ENCODE measurements at regions not wholly inside any gene's neighbourhood (a gene's known extent, or its start where the extent isn't known, plus 50 kb on each side); places are given as distances from the start of the nearest gene placed in this dataset.

DNA sequence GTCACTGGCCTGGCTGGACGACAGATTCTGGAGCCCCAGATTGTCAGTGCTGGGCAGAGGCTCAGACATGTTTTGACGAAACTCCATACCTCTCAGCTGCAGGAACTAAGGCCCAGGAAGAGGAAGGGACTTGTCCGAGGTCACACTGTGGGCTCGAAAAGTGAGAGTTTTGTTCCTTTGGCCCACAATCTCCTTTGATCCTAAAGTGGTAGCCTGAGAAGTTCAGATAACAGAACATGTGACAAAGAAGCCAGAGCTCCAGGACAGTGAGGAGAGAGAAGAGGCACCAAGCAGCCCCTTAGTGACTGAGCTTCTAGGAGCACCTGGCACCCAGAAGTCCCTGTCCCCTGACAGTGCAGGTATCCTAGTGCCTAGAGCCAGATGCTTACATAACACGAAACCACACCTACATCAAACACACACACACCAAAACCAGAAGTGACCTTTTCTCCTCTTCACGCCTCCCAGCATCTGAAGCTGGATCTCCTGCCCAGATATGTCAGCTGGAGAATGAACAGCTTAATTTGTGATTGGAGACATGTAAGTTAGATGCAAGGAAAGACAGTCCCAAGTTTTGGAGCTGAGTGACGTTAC is 88.9 kb downstream of the ADRB2 start:
- Mint-ChIP-seq H3K4me3 (no peak overlapping the region), H3K27me3 (ENCODE audit: low read depth) (peaks cover 15% of the 10 kb centered on the region), H3K9me3 (ENCODE audit: insufficient read depth) (no peaks in the 10 kb centered on the region), H3K27ac (no peak overlapping the region), H3K4me1 (ENCODE audit: low read depth) (peaks cover 5% of the 10 kb centered on the region), H3K36me3 (ENCODE audit: low read depth) (no peaks in the 10 kb centered on the region)
- ChIA-PET CTCF (interaction anchor here (1.5 kb wide), 1 partner anchor 174 kb away, joined by 4 read pairs; no protein-coding TSS in a partner anchor), POLR2A (no interaction called here)
- ATAC-seq, result no peak
- no peak for DNase-seq

DNA sequence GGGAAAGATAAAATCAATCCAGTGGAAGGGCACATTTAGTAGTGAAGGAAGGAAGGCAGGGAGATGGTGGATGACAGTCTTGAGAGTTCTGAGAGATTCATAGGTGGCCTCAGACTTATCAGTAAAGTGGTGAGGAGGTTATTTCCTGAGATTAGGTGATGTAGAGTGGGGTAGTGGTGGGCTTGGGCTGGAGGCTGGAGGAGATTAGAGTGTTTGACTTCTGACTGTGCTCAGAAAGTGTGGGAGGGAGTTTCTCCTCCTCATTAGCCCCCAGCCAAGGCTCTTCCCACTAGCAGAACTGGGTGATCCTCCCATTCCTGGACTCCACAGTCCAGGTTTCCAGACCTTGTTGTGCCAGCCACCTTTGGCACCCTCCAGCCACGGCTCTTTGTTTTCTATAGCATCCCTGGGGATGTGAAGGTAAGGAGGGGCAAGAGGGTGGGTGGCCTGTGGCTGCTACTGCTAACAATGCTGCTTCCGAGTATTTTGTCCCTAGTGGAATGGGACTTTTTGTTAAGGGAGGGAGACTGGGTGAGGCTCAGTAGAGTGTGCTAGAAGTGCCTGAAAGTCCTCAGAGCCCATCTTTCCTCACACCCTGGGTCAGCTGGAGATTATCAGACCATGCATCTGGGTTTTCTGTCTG is 94.4 kb downstream of the ADRB2 start:
- H3K27me3 Mint-ChIP-seq (ENCODE audit: low read depth), result peaks cover 29% of the 10 kb centered on the region
- no peak overlapping the region for H3K27ac Mint-ChIP-seq

DNA sequence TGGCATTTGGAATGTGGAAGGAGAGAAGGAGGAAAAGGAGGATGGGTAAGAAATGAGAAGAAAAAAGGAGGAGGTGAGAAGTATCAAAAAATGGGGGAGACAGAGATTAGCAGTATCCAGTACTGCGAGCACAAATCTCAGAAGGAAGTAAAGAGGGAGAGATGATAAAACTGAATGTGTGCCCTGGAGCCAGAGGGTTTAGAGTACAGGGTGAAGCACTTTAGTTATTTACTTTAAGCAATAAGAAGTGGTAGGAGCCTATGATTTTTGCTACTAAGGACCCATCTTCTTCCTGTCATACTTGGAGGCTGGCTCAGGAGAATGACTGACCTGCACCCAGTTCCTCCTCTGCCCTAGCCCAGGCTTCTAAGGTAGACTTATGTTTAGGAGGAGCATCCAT is 94.9 kb downstream of the ADRB2 start:
- Mint-ChIP-seq H3K27ac (no peak overlapping the region), H3K4me3 (no peak overlapping the region), H3K4me1 (ENCODE audit: low read depth) (no peaks in the 10 kb centered on the region), H3K36me3 (ENCODE audit: low read depth) (no peaks in the 10 kb centered on the region), H3K27me3 (ENCODE audit: low read depth) (peaks cover 29% of the 10 kb centered on the region), H3K9me3 (ENCODE audit: insufficient read depth) (no peaks in the 10 kb centered on the region)
- DNase-seq, result no peak
- ATAC-seq, result no peak
- CTCF ChIA-PET, result no interaction called here
- POLR2A ChIA-PET, result no interaction called here

More for the DNA sequence above, 94.4 kb downstream of the ADRB2 start:
- H3K9me3 Mint-ChIP-seq (ENCODE audit: insufficient read depth), result no peaks in the 10 kb centered on the region
- no peak for ATAC-seq
- ChIA-PET CTCF (no interaction called here), POLR2A (no interaction called here)
- no peaks in the 10 kb centered on the region for H3K36me3 Mint-ChIP-seq (ENCODE audit: low read depth)
- H3K4me1 Mint-ChIP-seq (ENCODE audit: low read depth), result no peaks in the 10 kb centered on the region
- DNase-seq, result no peak
- no peak overlapping the region for H3K4me3 Mint-ChIP-seq

DNA sequence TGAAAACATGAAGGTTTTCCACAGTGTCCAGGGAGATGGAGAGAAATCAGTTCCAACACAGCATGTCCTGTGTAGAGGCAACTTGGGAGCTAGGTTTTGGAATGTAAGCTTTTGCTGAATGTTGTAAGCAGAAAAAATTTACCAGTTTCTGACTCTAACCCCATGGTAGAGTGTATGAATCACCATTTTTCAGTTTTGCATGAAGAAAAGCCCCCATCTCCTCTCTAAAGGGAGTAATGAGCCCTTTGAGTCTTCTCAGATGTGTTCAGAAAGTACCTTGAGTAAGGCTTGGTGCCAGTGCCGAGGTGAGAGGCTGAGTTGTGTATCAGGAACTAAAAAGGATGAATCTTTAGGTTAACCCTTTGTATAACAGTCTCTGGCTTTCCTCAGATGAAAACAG is 96.2 kb downstream of the ADRB2 start:
- H3K36me3 Mint-ChIP-seq (ENCODE audit: low read depth), result no peaks in the 10 kb centered on the region
- DNase-seq, result no peak
- H3K4me1 Mint-ChIP-seq (ENCODE audit: low read depth), result no peaks in the 10 kb centered on the region
- H3K27me3 Mint-ChIP-seq (ENCODE audit: low read depth), result peaks cover 23% of the 10 kb centered on the region
- no peak overlapping the region for H3K27ac Mint-ChIP-seq
- H3K9me3 Mint-ChIP-seq (ENCODE audit: insufficient read depth), result no peaks in the 10 kb centered on the region
- H3K4me3 Mint-ChIP-seq, result no peak overlapping the region
- ChIA-PET CTCF (no interaction called here), POLR2A (no interaction called here)
- ATAC-seq, result no peak

DNA sequence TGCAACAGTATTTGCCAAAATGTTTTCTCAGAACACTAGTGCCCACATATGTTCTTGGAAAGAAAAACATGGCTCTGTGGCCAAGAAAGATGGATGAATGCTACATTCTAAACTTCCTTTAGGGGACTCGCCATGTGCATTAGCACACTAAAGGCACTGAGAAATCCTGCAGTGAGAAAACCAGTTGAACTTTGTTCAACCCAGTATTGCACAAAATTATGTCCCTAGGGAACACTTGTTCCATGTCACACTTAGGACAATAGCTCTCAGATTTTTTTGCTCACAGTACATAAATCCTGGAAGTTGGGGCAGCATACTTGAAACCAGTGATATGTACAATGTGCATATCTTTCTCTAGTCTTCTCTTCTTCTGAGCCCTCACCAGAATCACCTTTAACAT is 96.6 kb downstream of the ADRB2 start:
- no peaks in the 10 kb centered on the region for H3K4me1 Mint-ChIP-seq (ENCODE audit: low read depth)
- ChIA-PET CTCF (no interaction called here), POLR2A (no interaction called here)
- DNase-seq, result no peak
- peaks cover 23% of the 10 kb centered on the region for H3K27me3 Mint-ChIP-seq (ENCODE audit: low read depth)
- H3K36me3 Mint-ChIP-seq (ENCODE audit: low read depth), result no peaks in the 10 kb centered on the region
- ATAC-seq, result no peak
- H3K4me3 Mint-ChIP-seq, result no peak overlapping the region
- H3K9me3 Mint-ChIP-seq (ENCODE audit: insufficient read depth), result no peaks in the 10 kb centered on the region
- no peak overlapping the region for H3K27ac Mint-ChIP-seq

DNA sequence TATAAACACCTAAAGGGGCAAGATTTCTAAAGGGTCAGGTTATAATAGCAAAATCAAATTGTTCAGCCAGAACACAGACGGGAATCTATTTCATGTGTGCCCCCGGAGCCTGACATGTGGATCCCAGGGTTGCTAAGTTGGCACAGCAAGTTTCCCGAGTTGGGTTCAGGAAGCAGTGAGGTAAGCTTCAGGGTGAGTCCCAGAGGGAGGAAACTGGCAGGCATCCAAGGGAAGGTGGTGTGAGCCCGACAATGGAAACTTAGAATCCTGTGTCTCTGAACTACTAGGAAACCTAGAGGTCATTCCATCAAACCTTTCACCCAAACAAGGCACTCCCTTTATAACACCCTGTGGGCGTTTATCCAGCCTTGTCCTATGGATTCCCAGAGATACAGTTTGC is 98.4 kb downstream of the ADRB2 start:
- no peaks in the 10 kb centered on the region for H3K9me3 Mint-ChIP-seq (ENCODE audit: insufficient read depth)
- ChIA-PET CTCF (no interaction called here), POLR2A (no interaction called here)
- no peaks in the 10 kb centered on the region for H3K36me3 Mint-ChIP-seq (ENCODE audit: low read depth)
- no peaks in the 10 kb centered on the region for H3K4me1 Mint-ChIP-seq (ENCODE audit: low read depth)
- no peak for ATAC-seq
- no peak overlapping the region for H3K4me3 Mint-ChIP-seq
- peaks cover 17% of the 10 kb centered on the region for H3K27me3 Mint-ChIP-seq (ENCODE audit: low read depth)
- no peak for DNase-seq
- H3K27ac Mint-ChIP-seq, result no peak overlapping the region

DNA sequence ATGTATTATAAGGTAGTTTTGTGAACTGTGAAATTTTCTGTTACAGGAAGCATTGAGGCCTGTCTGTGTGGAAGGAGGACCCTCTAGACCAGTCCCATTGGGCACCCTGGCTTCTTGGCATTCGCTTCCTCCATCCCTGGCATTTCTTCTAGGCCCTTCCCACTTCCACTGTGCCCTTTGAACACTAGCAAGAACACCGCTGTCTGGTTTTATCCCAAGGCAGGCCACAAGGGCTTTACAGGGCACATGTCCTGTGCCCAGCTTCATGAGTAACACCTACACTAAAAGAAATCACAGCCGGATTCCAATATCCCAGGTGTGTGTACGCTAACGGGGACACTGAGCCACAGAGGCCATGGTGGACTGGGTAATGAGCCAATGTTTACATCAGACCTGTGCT is 99.8 kb downstream of the ADRB2 start:
- Mint-ChIP-seq H3K27ac (no peak overlapping the region), H3K36me3 (ENCODE audit: low read depth) (no peaks in the 10 kb centered on the region), H3K27me3 (ENCODE audit: low read depth) (peaks cover 15% of the 10 kb centered on the region), H3K4me1 (ENCODE audit: low read depth) (no peaks in the 10 kb centered on the region), H3K9me3 (ENCODE audit: insufficient read depth) (no peaks in the 10 kb centered on the region), H3K4me3 (no peak overlapping the region)
- ATAC-seq (no peak), DNase-seq (no peak)
- POLR2A ChIA-PET, result no interaction called here
- CTCF ChIA-PET, result interaction anchor here (1.3 kb wide), 1 partner anchor 32 kb away, joined by 4 read pairs; no protein-coding TSS in a partner anchor

DNA sequence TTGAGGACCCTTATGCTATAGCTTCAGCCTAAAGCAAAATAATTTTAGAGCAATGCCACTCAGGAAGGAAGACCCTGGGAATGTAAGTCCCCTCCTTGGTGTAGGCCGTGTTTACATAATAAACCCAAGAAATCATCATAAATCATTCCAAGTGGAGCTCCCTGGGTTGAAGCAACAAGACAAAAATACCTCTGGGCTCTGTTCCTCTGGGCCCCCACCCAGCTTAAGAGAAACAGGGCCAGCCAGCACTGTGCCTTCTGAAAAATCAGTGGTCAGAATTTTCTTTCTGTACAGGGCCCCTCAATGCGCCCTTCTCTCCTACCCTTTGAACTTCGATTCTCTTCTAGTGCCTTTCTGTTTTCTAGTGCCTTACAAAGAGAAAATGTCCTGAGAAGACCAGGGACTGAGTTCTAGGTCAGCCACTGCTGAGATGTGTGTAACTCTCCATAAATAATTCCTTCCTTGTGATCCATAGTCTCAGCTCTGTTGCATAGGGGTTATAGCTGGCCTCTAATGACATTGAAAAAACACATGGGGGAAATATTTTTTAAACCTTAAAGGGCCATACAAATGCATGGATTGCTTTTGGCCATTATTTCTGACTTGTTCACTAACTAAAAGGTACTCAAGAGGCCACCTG is 101.0 kb downstream of the ADRB2 start:
- peaks cover 17% of the 10 kb centered on the region for H3K27me3 Mint-ChIP-seq (ENCODE audit: low read depth)
- no peaks in the 10 kb centered on the region for H3K9me3 Mint-ChIP-seq (ENCODE audit: insufficient read depth)
- ChIA-PET POLR2A (no interaction called here), CTCF (interaction anchor here (1.0 to 1.3 kb wide), 2 partner anchors 12 to 30 kb away, joined by 4 to 5 read pairs; no protein-coding TSS in a partner anchor)
- DNase-seq (no peak), ATAC-seq (no peak)
- no peaks in the 10 kb centered on the region for H3K36me3 Mint-ChIP-seq (ENCODE audit: low read depth)
- H3K27ac Mint-ChIP-seq, result no peak overlapping the region
- no peaks in the 10 kb centered on the region for H3K4me1 Mint-ChIP-seq (ENCODE audit: low read depth)
- H3K4me3 Mint-ChIP-seq, result no peak overlapping the region

DNA sequence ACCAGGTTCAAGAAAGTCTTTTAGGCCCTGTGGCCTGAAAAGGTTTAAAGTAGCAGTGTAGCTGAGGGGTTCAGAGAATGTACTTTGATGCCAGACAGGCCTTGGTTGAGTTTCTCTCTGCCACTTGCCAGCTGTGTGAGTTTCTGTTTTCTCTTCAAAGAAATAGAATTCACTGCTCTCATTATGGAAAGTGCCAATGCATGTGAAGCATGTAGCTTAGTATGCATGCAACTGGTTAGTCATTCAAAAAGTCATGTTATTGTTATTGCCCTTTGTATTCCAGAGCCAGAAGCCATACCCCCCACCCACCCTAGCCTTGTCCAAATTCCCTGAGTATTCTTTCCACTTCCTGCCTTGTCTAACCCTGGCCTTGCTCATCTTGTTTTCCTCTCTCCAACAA is 101.7 kb downstream of the ADRB2 start:
- CTCF ChIA-PET, result no interaction called here
- ATAC-seq (no peak), DNase-seq (no peak)
- no peak overlapping the region for H3K4me3 Mint-ChIP-seq
- no peaks in the 10 kb centered on the region for H3K4me1 Mint-ChIP-seq (ENCODE audit: low read depth)
- POLR2A ChIA-PET, result no interaction called here
- peaks cover 14% of the 10 kb centered on the region for H3K27me3 Mint-ChIP-seq (ENCODE audit: low read depth)
- H3K9me3 Mint-ChIP-seq (ENCODE audit: insufficient read depth), result no peaks in the 10 kb centered on the region
- no peaks in the 10 kb centered on the region for H3K36me3 Mint-ChIP-seq (ENCODE audit: low read depth)
- no peak overlapping the region for H3K27ac Mint-ChIP-seq

DNA sequence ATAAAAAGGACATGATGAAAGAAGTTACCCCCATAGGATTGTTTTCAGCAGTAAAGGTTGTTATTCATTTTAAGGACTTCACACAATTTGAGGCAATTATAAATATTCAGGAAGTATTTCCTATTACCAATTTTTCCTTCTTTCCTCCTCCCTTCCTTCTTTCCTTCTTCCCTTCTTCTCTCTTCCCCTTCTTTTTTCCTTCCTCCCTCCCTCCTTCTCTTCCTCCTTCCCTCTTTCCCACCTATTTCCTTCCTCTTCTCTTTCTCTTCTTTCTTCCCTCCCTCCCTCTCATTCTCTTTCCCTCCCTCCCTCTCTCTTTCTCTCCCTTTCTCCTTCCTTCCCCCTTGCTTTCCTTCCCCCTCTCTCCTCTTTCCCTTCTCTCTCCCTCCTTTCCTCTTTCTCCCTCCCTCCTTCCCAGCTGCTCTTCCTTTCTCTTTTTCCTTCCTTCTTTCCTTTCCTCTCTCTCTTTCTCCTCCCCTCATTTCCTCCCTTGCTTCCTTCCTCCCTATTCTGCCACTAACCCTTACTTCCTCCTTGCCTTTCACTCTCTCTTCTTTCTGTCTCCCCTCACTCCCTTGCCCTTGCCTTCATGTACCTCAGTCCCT is 105.1 kb downstream of the ADRB2 start:
- CTCF ChIA-PET, result no interaction called here
- no peaks in the 10 kb centered on the region for H3K9me3 Mint-ChIP-seq (ENCODE audit: insufficient read depth)
- POLR2A ChIA-PET, result no interaction called here
- no peaks in the 10 kb centered on the region for H3K4me1 Mint-ChIP-seq (ENCODE audit: low read depth)
- peaks cover 11% of the 10 kb centered on the region for H3K27me3 Mint-ChIP-seq (ENCODE audit: low read depth)
- no peak for DNase-seq
- H3K4me3 Mint-ChIP-seq, result no peak overlapping the region
- H3K36me3 Mint-ChIP-seq (ENCODE audit: low read depth), result no peaks in the 10 kb centered on the region
- ATAC-seq, result no peak
- H3K27ac Mint-ChIP-seq, result no peak overlapping the region

DNA sequence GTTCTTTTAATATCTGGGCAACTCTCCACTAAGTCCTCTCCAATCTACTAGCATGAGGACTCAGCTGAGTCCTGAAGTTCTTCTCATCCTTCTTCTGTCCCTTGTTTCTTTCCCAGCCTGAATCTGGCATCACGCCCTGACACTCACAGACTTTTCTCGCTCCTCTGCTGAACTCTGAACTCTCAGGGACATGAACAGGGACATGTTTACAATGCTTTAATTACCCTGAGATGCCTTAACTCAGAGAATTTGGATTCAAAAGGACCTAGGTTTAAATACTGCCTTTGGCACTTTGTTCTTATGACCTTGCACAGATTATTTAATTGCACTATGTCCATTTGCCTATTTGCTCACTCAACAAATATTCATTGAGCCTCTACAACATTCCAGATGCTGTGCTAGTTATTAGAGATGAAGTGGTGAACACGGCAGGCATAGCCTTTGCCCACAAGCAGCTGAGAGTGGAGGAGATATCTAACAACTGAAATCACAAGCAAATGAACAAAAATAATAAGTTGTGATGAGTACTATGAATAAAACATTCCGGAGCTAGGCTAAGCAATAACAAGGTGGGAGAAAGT is 106.0 kb downstream of the ADRB2 start:
- Mint-ChIP-seq H3K4me3 (no peak overlapping the region), H3K27ac (no peak overlapping the region), H3K27me3 (ENCODE audit: low read depth) (peaks cover 11% of the 10 kb centered on the region), H3K36me3 (ENCODE audit: low read depth) (no peaks in the 10 kb centered on the region), H3K4me1 (ENCODE audit: low read depth) (no peaks in the 10 kb centered on the region), H3K9me3 (ENCODE audit: insufficient read depth) (no peaks in the 10 kb centered on the region)
- POLR2A ChIA-PET, result no interaction called here
- ATAC-seq (no peak), DNase-seq (no peak)
- CTCF ChIA-PET, result interaction anchor here (1.4 kb wide), 1 partner anchor 111 kb away, joined by 4 read pairs; no protein-coding TSS in a partner anchor

DNA sequence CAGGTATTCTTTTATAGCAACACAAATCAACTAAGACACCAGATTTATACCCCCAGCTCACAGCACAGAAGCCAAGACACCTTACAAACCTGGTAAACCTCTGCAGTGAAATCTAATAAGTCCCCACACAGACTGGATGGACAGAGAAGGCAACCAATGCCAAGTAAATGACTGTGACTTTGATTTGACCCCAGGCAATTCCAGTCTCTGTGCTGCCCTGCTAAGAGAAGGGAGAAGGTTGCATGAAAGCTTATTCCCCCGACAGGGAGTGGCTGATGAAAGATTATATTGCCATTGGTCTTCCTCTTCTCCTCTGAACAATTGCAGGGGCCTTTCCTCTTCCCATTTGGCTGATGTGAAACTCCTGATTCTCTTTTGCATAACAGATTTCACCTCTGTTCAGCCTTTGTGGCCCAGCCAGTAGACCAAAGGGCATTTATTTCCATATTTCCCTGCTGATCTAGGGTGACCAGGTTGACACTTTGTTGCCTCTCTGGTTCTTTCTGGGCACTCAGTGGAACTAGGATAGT is 107.6 kb downstream of the ADRB2 start:
- Mint-ChIP-seq H3K27me3 (ENCODE audit: low read depth) (peaks cover 14% of the 10 kb centered on the region), H3K4me1 (ENCODE audit: low read depth) (no peaks in the 10 kb centered on the region), H3K27ac (no peak overlapping the region), H3K36me3 (ENCODE audit: low read depth) (no peaks in the 10 kb centered on the region), H3K4me3 (no peak overlapping the region), H3K9me3 (ENCODE audit: insufficient read depth) (no peaks in the 10 kb centered on the region)
- POLR2A ChIA-PET, result no interaction called here
- no peak for DNase-seq
- ATAC-seq, result no peak
- CTCF ChIA-PET, result interaction anchor here (1.4 kb wide), 1 partner anchor 113 kb away, joined by 4 read pairs; no protein-coding TSS in a partner anchor
